PC-9 (cell line): ENCODE measurements at regions not wholly inside any gene's neighbourhood (a gene's known extent, or its start where the extent isn't known, plus 50 kb on each side); places are given as distances from the start of the nearest gene placed in this dataset.
A peak's percentile ranks its signal among the peaks of the same experiment; 100 is the strongest.

Experiments used
- BruUV-seq: library from RNA; stranded (reverse); fragments of 400-500 nt; replicated peaks from 2 replicates; lab custom pipeline; 2021; lab: Mats Ljungman, UMichigan
- CTCF ChIA-PET: fragments of 300-600 bp; sonication (Branson Sonifier 250); formaldehyde crosslinking; loops from one replicate; lab custom pipeline; 2022; ENCODE audit warnings: antibody characterized with exemption; lab: Charles Lee
- POLR2A ChIA-PET: fragments of 300-600 bp; sonication (Branson Sonifier 250); formaldehyde crosslinking; loops from one replicate; lab custom pipeline; 2022; ENCODE audit warnings: antibody characterized with exemption; ENCODE audit not compliant: unreplicated experiment; lab: Charles Lee
- DNase-seq, 2 experiments: peaks; one replicate each; pipeline versions ENCODE4 v3.0.0 to v3.0.0-alpha.2; 2015 to 2022; ENCODE audit warnings: mixed read lengths in 1 of 2
- H2AFZ ChIP-seq: fragments of 200-600 bp; sonication (generic); 2 replicates; pipeline ENCODE4 v1.8.1; 2017; ENCODE audit warnings: antibody characterized with exemption
- H3F3A ChIP-seq: fragments of 200-600 bp; sonication (generic); 2 replicates; pipeline ENCODE4 v1.8.1; 2017; ENCODE audit warnings: antibody characterized with exemption, mild to moderate bottlenecking, low read depth; ENCODE audit not compliant: insufficient read depth
- H3K27ac ChIP-seq: fragments of 200-600 bp; sonication (generic); 2 replicates; pipeline ENCODE4 v1.6.1; 2016; ENCODE audit warnings: mixed run types
- H3K27me3 ChIP-seq: fragments of 200-600 bp; sonication (generic); 2 replicates; pipeline ENCODE4 v1.6.1; 2016; ENCODE audit warnings: low read depth, mixed run types; ENCODE audit not compliant: insufficient read depth
- H3K36me3 ChIP-seq: fragments of 200-600 bp; sonication (generic); 2 replicates; pipeline ENCODE4 v1.6.1; 2016; ENCODE audit warnings: low read depth, mixed run types
- H3K4me1 ChIP-seq: fragments of 200-600 bp; sonication (generic); replicated peaks from 2 replicates; pipeline ENCODE4 v1.6.1; 2016; ENCODE audit warnings: mixed run types; ENCODE audit not compliant: insufficient read depth
- H3K4me2 ChIP-seq: fragments of 200-600 bp; sonication (generic); 2 replicates; pipeline ENCODE4 v1.6.1; 2017; ENCODE audit warnings: mixed run types
- H3K4me3 ChIP-seq: fragments of 200-600 bp; sonication (generic); 2 replicates; pipeline ENCODE4 v1.6.1; 2016; ENCODE audit warnings: mixed run types
- H3K79me2 ChIP-seq: fragments of 200-600 bp; sonication (generic); 2 replicates; pipeline ENCODE4 v1.6.1; 2017; ENCODE audit warnings: low read depth, mixed run types
- H3K9me2 ChIP-seq: fragments of 200-600 bp; sonication (generic); 2 replicates; pipeline ENCODE4 v1.8.1; 2017; ENCODE audit warnings: mild to moderate bottlenecking; ENCODE audit not compliant: insufficient read depth
- H3K9me3 ChIP-seq: fragments of 200-600 bp; sonication (generic); 2 replicates; pipeline ENCODE4 v1.8.1; 2016; ENCODE audit warnings: low read depth; ENCODE audit not compliant: insufficient read depth
- H4K20me1 ChIP-seq: fragments of 200-600 bp; sonication (generic); 2 replicates; pipeline ENCODE4 v1.8.1; 2017; ENCODE audit not compliant: insufficient read depth
- CTCF ChIP-seq: fragments of 200-600 bp; sonication (generic); conservative IDR thresholded peaks from 2 replicates; pipeline ENCODE4 v1.6.1; 2017; ENCODE audit warnings: mixed run types, antibody characterized with exemption, mild to moderate bottlenecking, moderate library complexity
- EZH2 ChIP-seq: fragments of 200-600 bp; sonication (generic); IDR thresholded peaks from 2 replicates; pipeline ENCODE4 v1.8.0; 2017; ENCODE audit warnings: antibody characterized with exemption, low read depth
- intact Hi-C: fragments of 100-400 bp; cut with micrococcal nuclease; formaldehyde crosslinking; loops from one replicate; pipeline ENCODE4 v1.10.0; 2022; ENCODE audit not compliant: unreplicated experiment

GRCh38 chr5:57383093-57383861, 99.3 kb downstream of the ACTBL2 start:
- Histone ChIP-seq H3K9me3 (no peaks in the 10 kb centered on the region; the same call in 1 of the 2 replicates), H3K9me2 (no peaks in the 10 kb centered on the region), H3K27ac (peak overlapping the region; percentile 84), H3F3A (peaks cover 23% of the 10 kb centered on the region), H4K20me1 (no peaks in the 10 kb centered on the region), H3K27me3 (no peaks in the 10 kb centered on the region), H2AFZ (0 out of 2 replicates have a peak overlapping the region, but pooled peaks have one; percentile 2), H3K4me2 (peak overlapping the region; percentile 55), H3K4me1 (peaks cover 30% of the 10 kb centered on the region), H3K36me3 (no peaks in the 10 kb centered on the region), H3K4me3 (no peak overlapping the region; the same call in 1 of the 2 replicates), H3K79me2 (no peaks in the 10 kb centered on the region)
- BruUV-seq = no TSS peak
- intact Hi-C loops = loop anchor here (1.0 to 5.0 kb wide), 7 partner anchors 16 to 1078 kb away; partner anchors contain the start of gene PLK2
- peak; percentile 62 to 89 for DNase-seq
- no peak for TF ChIP-seq EZH2
- TF ChIP-seq CTCF = no peak
- CTCF ChIA-PET = interaction anchor here (0.6 kb wide), 2 partner anchors 313 to 798 kb away, joined by 3 to 4 read pairs; no protein-coding TSS in a partner anchor
- POLR2A ChIA-PET = interaction anchor here (0.7 kb wide), 2 partner anchors 55 to 99 kb away, joined by 3 to 5 read pairs; partner anchors contain the start of gene ACTBL2

- Histone ChIP-seq H3K27ac (peak overlapping the region; percentile 84), H3K4me3 (no peak overlapping the region), H3K9me3 (no peaks in the 10 kb centered on the region; the same call in 1 of the 2 replicates), H3F3A (peaks cover 23% of the 10 kb centered on the region), H3K79me2 (no peaks in the 10 kb centered on the region), H3K27me3 (no peaks in the 10 kb centered on the region), H3K9me2 (no peaks in the 10 kb centered on the region), H3K36me3 (no peaks in the 10 kb centered on the region), H3K4me2 (peak overlapping the region; percentile 55), H3K4me1 (peaks cover 30% of the 10 kb centered on the region), H2AFZ (0 out of 2 replicates have a peak overlapping the region, but pooled peaks have one; percentile 2), H4K20me1 (no peaks in the 10 kb centered on the region)
- intact Hi-C loops = loop anchor here (1.0 to 5.0 kb wide), 7 partner anchors 16 to 1078 kb away; partner anchors contain the start of gene PLK2
- TF ChIP-seq EZH2 = no peak
- no peak for DNase-seq
- ChIA-PET POLR2A (no interaction called here), CTCF (no interaction called here)
- BruUV-seq = no TSS peak
These were observed 100.0 kb downstream of the ACTBL2 start for GRCh38 chr5:57382655-57383054.

- ChIA-PET POLR2A (no interaction called here), CTCF (no interaction called here)
- DNase-seq = peak in 1 of 2 experiments; percentile 59
- H3K27ac ChIP-seq = peak overlapping the region; percentile 40
- no TSS peak for BruUV-seq
- H3K9me2 ChIP-seq = no peaks in the 10 kb centered on the region
- H3K27me3 ChIP-seq = no peaks in the 10 kb centered on the region
- H3K36me3 ChIP-seq = 0 out of 2 replicates have a peak, but pooled peaks cover 3% of the 10 kb centered on the region
- peaks cover 5% of the 10 kb centered on the region for H3K9me3 ChIP-seq
- H4K20me1 ChIP-seq = no peaks in the 10 kb centered on the region
- no peak overlapping the region for H3K4me3 ChIP-seq
- intact Hi-C loops = no loop called here
- peaks cover 40% of the 10 kb centered on the region for H3K4me1 ChIP-seq
- peak overlapping the region; percentile 36 for H3K4me2 ChIP-seq
- H3F3A ChIP-seq = peaks cover 17% of the 10 kb centered on the region
- TF ChIP-seq CTCF = no peak
- no peak for TF ChIP-seq EZH2
- H2AFZ ChIP-seq = 0 out of 2 replicates have a peak overlapping the region, but pooled peaks have one; percentile 50
- no peaks in the 10 kb centered on the region for H3K79me2 ChIP-seq
These were observed 112.2 kb downstream of the ACTBL2 start for GRCh38 chr5:57370376-57370775.
